ENCODE measurements at regions not wholly inside any gene's neighbourhood (a gene's known extent, or its start where the extent isn't known, plus 50 kb on each side); places are given as distances from the start of the nearest gene placed in this dataset.

DNA sequence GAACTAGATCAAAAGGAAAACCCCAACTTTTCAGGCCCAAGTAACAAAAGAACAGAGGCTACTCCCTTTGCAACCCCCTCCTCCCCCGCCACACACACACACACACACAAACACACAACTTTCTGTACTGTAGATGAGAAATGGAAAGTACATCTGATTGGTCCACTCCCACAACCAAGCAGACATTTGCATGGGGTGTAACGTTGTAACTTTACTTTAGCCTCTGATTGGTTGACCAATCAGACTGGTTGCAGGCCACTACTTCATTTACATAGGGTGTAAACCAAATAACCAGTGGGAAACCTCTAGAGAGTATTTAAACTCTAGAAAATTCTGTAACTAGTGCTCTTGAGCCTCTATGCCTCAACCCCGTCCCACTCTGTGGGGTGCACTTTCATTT is 425.5 kb downstream of the GXYLT1 start:
- TF ChIP-seq, protein P1, sequence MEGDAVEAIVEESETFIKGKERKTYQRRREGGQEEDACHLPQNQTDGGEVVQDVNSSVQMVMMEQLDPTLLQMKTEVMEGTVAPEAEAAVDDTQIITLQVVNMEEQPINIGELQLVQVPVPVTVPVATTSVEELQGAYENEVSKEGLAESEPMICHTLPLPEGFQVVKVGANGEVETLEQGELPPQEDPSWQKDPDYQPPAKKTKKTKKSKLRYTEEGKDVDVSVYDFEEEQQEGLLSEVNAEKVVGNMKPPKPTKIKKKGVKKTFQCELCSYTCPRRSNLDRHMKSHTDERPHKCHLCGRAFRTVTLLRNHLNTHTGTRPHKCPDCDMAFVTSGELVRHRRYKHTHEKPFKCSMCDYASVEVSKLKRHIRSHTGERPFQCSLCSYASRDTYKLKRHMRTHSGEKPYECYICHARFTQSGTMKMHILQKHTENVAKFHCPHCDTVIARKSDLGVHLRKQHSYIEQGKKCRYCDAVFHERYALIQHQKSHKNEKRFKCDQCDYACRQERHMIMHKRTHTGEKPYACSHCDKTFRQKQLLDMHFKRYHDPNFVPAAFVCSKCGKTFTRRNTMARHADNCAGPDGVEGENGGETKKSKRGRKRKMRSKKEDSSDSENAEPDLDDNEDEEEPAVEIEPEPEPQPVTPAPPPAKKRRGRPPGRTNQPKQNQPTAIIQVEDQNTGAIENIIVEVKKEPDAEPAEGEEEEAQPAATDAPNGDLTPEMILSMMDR (IDR thresholded peaks at IDR 0.05 in 8 of 11, conservative IDR thresholded peaks at IDR 0.05 in 3 of 11): no peak
- no peak for TF ChIP-seq POLR2AphosphoS5 (IDR thresholded peaks at IDR 0.05)
- TF ChIP-seq POLR2A (IDR thresholded peaks at IDR 0.05): no peak
